Hematopoietic multipotent progenitor cell treated with erythropoietin and hydrocortisone succinate and interleukin-3 and kit ligand, for 6 days (in vitro differentiated cells): ENCODE measurements at regions not wholly inside any gene's neighbourhood (a gene's known extent, or its start where the extent isn't known, plus 50 kb on each side); places are given as distances from the start of the nearest gene placed in this dataset.
"Not testable (repeated sequence)": the region's sequence is repeated elsewhere in the genome, so short reads cannot be mapped to it uniquely, and the experiment has no call there.

ENCODE experiments used
- DNase-seq: peaks from one replicate; pipeline ENCODE4 v3.0.0-alpha.2; 2015

GRCh38 chr4:9704551-9705332, 76.7 kb upstream of the DRD5 start:
- DNase-seq: peak; percentile 40

DNA sequence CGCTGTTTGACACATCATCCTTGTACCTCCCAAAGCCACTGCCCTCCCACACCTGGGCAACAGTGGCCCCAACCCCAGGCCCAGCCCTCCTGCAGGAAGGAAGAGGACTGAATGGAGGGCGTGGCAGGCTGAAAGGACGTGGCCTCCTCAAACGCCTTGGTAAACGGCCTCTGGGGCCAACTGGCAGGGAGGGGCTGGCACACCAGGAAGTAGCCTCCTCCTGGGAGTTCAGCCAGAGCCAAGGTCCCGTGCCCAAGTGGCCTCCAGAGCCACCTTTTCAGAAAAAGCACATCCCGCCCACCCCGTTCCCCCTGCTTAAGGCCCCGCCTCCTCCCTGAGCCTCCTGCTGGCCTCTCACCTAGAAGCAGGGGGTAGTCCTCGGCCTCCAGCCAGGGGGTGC, 74.2 kb upstream of the DRD5 start:
- DNase-seq: peak; percentile 25

GRCh38 chr4:9707936-9708335, 73.5 kb upstream of the DRD5 start:
- not testable (repeated sequence) for DNase-seq

- no peak for DNase-seq
These were observed 71.7 kb upstream of the DRD5 start for GRCh38 chr4:9709724-9710123.

GRCh38 chr4:9715271-9715670, 66.2 kb upstream of the DRD5 start:
- DNase-seq: not testable (repeated sequence)

DNA sequence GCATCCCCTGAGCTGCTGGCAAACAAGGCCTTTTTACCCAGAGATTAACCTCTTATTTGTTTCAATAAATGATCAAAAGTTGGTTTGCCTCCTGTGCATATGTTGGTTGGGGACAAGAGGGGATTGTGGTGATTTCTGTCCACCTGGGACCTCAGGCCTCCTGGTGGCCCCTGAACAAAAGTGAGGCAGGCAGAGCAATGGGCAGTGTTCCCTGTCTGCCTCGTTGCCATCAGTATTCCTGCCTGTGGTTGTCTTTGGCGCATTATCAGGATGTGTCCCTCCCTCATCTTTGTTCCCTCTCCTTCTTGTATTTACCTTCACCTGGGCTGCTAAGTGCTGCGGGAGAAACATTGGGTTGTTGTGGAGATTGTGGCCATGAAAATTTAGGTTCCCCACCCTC, 65.3 kb upstream of the DRD5 start:
- DNase-seq: no peak

- not testable (repeated sequence) for DNase-seq
These were observed 63.0 kb upstream of the DRD5 start for GRCh38 chr4:9718246-9718939.

DNA sequence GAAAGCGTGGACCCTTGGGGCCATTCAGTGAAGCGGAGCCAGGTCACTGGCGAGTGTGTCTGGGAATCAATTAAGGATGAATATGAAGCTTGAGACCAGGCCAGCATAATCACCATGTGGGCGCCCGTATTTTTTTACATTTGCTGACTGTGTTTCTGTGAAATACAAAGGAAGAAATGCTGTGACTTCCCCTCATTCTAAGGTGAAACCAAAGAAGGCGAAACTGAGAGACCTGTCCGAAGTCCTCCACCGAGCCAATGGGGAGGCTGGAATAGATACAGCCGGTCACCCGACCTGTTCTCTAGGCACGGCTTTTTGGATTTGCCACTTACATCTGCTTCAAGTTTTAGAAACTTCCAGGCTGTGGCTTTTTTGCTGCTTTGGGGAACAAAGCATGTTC, 59.3 kb upstream of the DRD5 start:
- not testable (repeated sequence) for DNase-seq
